ENCODE measurements at regions not wholly inside any gene's neighbourhood (a gene's known extent, or its start where the extent isn't known, plus 50 kb on each side); places are given as distances from the start of the nearest gene placed in this dataset.

DNA sequence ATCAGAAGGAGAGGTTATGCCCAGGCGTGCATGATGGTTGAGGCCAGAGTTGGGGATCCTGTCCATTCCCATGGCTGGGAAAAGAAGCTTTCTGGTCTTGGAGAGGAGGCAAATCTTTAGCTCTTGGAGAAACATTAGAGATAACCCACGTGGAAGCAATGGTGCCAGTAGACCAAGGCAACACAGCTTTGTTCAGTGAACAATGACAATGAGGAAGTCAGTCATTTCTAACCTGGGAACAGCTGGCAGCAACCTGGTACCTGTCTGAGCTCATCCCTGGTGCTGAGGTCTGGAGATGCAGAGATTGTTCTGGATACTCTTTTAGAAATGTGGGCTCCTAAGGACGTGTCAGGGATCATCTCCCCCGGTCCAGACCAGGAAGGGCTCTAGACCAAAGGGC is 76.7 kb upstream of the PAX1 start:
- DNase-seq (ENCODE audit: low read depth) (no peak), FAIRE-seq (no peak)
- Histone ChIP-seq H3K36me3 (ENCODE audit: control insufficient read depth, insufficient read depth, low read length) (no peaks in the 10 kb centered on the region), H3K27me3 (ENCODE audit: control insufficient read depth, insufficient read depth, low read length) (no peaks in the 10 kb centered on the region), H3K4me3 (ENCODE audit: low read depth, low read length) (no peak overlapping the region)
- no peak for TF ChIP-seq CTCF (IDR thresholded peaks at IDR 0.05; ENCODE audit: insufficient read depth, low read length, severe bottlenecking)

DNA sequence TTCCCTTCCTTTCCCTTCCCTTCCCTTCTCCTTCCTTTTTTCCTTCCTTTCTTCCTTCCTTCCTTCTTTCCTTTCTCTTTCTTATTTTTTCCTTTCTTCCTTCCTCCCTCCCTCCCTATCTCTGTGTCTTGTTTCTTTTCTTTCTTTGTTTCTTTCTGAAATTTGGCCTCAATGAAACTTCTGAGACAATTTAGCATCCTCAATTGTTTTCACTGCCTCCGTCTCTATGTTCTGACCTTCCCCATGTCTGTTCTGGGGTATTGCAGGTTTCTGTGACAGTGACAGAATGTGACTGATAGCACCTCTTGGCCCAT is 81.7 kb upstream of the PAX1 start:
- TF ChIP-seq CTCF (IDR thresholded peaks at IDR 0.05; ENCODE audit: insufficient read depth, low read length, severe bottlenecking) = no peak
- FAIRE-seq = no peak

GRCh38 chr20:21623074-21623780 is 82.2 kb upstream of the PAX1 start:
- Histone ChIP-seq H3K27me3 (ENCODE audit: control insufficient read depth, insufficient read depth, low read length) (no peaks in the 10 kb centered on the region), H3K36me3 (ENCODE audit: control insufficient read depth, insufficient read depth, low read length) (no peaks in the 10 kb centered on the region), H3K4me3 (ENCODE audit: low read depth, low read length) (no peak overlapping the region)
- DNase-seq (ENCODE audit: low read depth) = no peak
- TF ChIP-seq CTCF (IDR thresholded peaks at IDR 0.05; ENCODE audit: insufficient read depth, low read length, severe bottlenecking) = no peak
- FAIRE-seq = no peak

More for the DNA sequence above, 81.7 kb upstream of the PAX1 start:
- DNase-seq (ENCODE audit: low read depth) = no peak
- Histone ChIP-seq H3K4me3 (ENCODE audit: low read depth, low read length) (no peak overlapping the region), H3K27me3 (ENCODE audit: control insufficient read depth, insufficient read depth, low read length) (no peaks in the 10 kb centered on the region), H3K36me3 (ENCODE audit: control insufficient read depth, insufficient read depth, low read length) (no peaks in the 10 kb centered on the region)

- Histone ChIP-seq H3K4me3 (ENCODE audit: low read depth, low read length) (no peak overlapping the region), H3K36me3 (ENCODE audit: control insufficient read depth, insufficient read depth, low read length) (no peaks in the 10 kb centered on the region), H3K27me3 (ENCODE audit: control insufficient read depth, insufficient read depth, low read length) (no peaks in the 10 kb centered on the region)
- DNase-seq (ENCODE audit: low read depth) = peak; percentile 50
- peak; percentile 28 for FAIRE-seq
- no peak for TF ChIP-seq CTCF (IDR thresholded peaks at IDR 0.05; ENCODE audit: insufficient read depth, low read length, severe bottlenecking)
Observed at GRCh38 chr20:21622097-21622857, 83.2 kb upstream of the PAX1 start.

DNA sequence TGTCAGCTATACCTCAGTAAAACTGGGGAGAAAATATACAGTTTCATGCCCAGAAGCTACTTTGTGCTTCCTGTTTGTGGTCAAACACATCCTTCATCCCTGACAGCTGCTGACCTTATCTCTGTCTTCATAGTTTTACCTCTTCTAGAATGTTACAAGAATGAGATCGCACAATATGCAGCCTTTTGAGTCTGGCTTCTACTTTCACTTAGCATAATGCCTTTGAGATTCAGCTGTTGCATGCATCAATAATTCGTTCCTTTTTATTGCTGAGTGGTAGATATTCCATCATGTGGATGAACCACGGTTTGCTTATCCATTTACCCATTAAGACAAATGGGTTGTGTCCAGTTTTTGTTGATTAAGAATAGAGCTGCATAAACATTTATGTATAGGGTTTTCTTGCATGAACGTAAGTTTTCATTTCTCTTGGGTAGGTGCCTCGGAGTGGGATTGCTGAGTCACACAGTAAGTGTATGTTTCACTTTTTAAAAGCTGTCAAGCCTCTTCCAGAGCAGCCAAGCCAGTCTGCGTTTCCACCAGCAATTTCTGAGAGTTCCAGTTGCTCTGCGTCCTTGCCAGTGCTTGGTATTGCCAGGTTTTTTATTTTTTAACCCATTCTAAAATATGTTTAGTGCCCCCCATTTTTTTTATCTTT is 86.6 kb upstream of the PAX1 start:
- DNase-seq (ENCODE audit: low read depth) (no peak), FAIRE-seq (no peak)
- H3K4me3 ChIP-seq (ENCODE audit: low read depth, low read length) = no peak overlapping the region
- H3K36me3 ChIP-seq (ENCODE audit: control insufficient read depth, insufficient read depth, low read length) = no peaks in the 10 kb centered on the region
- H3K27me3 ChIP-seq (ENCODE audit: control insufficient read depth, insufficient read depth, low read length) = no peaks in the 10 kb centered on the region
- TF ChIP-seq CTCF (IDR thresholded peaks at IDR 0.05; ENCODE audit: insufficient read depth, low read length, severe bottlenecking) = no peak
